Ramos (cell line): ENCODE measurements at regions not wholly inside any gene's neighbourhood (a gene's known extent, or its start where the extent isn't known, plus 50 kb on each side); places are given as distances from the start of the nearest gene placed in this dataset.
"Not testable (repeated sequence)": the region's sequence is repeated elsewhere in the genome, so short reads cannot be mapped to it uniquely, and the experiment has no call there.

Source experiments
- in situ Hi-C: fragments of 300-500 bp; cut with MboI; formaldehyde crosslinking; loops from one replicate; pipeline ENCODE4 v1.14.3; 2022; ENCODE audit warnings: low sequenced_read_pairs; ENCODE audit not compliant: unreplicated experiment

- in situ Hi-C loops, result no loop called here
These were observed 356.7 kb upstream of the DIPK2B start for GRCh38 chrX:45557387-45557786.

GRCh38 chrX:45554736-45555135, 354.1 kb upstream of the DIPK2B start:
- in situ Hi-C loops, result no loop called here

- in situ Hi-C loops, result no loop called here
These were observed 352.7 kb upstream of the DIPK2B start for GRCh38 chrX:45553417-45553816.

- in situ Hi-C loops, result not testable (repeated sequence)
These were observed 346.0 kb upstream of the DIPK2B start for GRCh38 chrX:45546697-45547096.

- in situ Hi-C loops, result no loop called here
These were observed 339.5 kb upstream of the DIPK2B start for GRCh38 chrX:45540181-45540580.

- in situ Hi-C loops, result no loop called here
These were observed 337.3 kb upstream of the DIPK2B start for GRCh38 chrX:45537936-45538335.

- in situ Hi-C loops, result no loop called here
These were observed 327.2 kb upstream of the DIPK2B start for GRCh38 chrX:45527834-45528233.

- in situ Hi-C loops, result no loop called here
These were observed 324.1 kb upstream of the DIPK2B start for GRCh38 chrX:45524805-45525204.

- in situ Hi-C loops, result no loop called here
These were observed 323.6 kb upstream of the DIPK2B start for GRCh38 chrX:45524296-45524695.

- in situ Hi-C loops, result no loop called here
These were observed 317.9 kb upstream of the DIPK2B start for GRCh38 chrX:45518552-45518951.

GRCh38 chrX:45517090-45517973, 316.7 kb upstream of the DIPK2B start:
- in situ Hi-C loops, result no loop called here

GRCh38 chrX:45515262-45516215, 314.9 kb upstream of the DIPK2B start:
- in situ Hi-C loops, result no loop called here

GRCh38 chrX:45513042-45513441, 312.4 kb upstream of the DIPK2B start:
- in situ Hi-C loops, result no loop called here

- in situ Hi-C loops, result no loop called here
These were observed 307.8 kb upstream of the DIPK2B start for GRCh38 chrX:45508454-45508853.

GRCh38 chrX:45506149-45506730, 305.6 kb upstream of the DIPK2B start:
- in situ Hi-C loops, result no loop called here

GRCh38 chrX:45505214-45505613, 304.5 kb upstream of the DIPK2B start:
- in situ Hi-C loops, result no loop called here

GRCh38 chrX:45503787-45504362, 303.2 kb upstream of the DIPK2B start:
- in situ Hi-C loops, result not testable (repeated sequence)

- in situ Hi-C loops, result no loop called here
These were observed 301.7 kb upstream of the DIPK2B start for GRCh38 chrX:45502396-45502795.

- in situ Hi-C loops, result no loop called here
These were observed 296.6 kb upstream of the DIPK2B start for GRCh38 chrX:45497290-45497689.

- in situ Hi-C loops, result no loop called here
These were observed 285.0 kb upstream of the DIPK2B start for GRCh38 chrX:45485719-45486118.
